Heart right ventricle (tissue), 16 donors: ENCODE measurements at regions not wholly inside any gene's neighbourhood (a gene's known extent, or its start where the extent isn't known, plus 50 kb on each side); places are given as distances from the start of the nearest gene placed in this dataset.
"Not testable (repeated sequence)": the region's sequence is repeated elsewhere in the genome, so short reads cannot be mapped to it uniquely, and the experiment has no call there.

Experiments used
- ATAC-seq, 8 donors: fragments of 200-7000 bp; cut with Tn5 transposase; one replicate each; pipeline ENCODE4 v1.9.1; 2020; ENCODE audit warnings: mild to moderate bottlenecking in 8 of 8, moderate library complexity in 8 of 8, moderate number of reproducible peaks in 1 of 8
- DNase-seq, 2 donors: peaks; one replicate each; pipeline ENCODE4 v3.0.0-alpha.2; 2020
- H3K27ac ChIP-seq, 10 donors: fragments of 200-600 bp; sonication (generic) in 2 of 10; one replicate each; pipeline versions ENCODE4 v1.5.0 to v1.8.0; 2020 to 2022; ENCODE audit warnings: mild to moderate bottlenecking in 3 of 10
- H3K27me3 ChIP-seq, 7 donors: fragments of 200-600 bp; one replicate each; pipeline ENCODE4 v1.8.0; 2021 to 2022; ENCODE audit warnings: mild to moderate bottlenecking in 2 of 7
- H3K36me3 ChIP-seq, 9 donors: fragments of 200-600 bp; sonication (generic) in 1 of 9; one replicate each; pipeline versions ENCODE4 v1.5.0 to v1.8.0; 2020 to 2022; ENCODE audit warnings: mild to moderate bottlenecking in 2 of 9
- H3K4me1 ChIP-seq, 9 donors: fragments of 200-600 bp; sonication (generic) in 1 of 9; one replicate each; pipeline versions ENCODE4 v1.5.0 to v1.8.0; 2020 to 2022; ENCODE audit warnings: mild to moderate bottlenecking in 4 of 9
- H3K4me3 ChIP-seq, 10 donors: fragments of 200-600 bp; sonication (generic) in 2 of 10; one replicate each; pipeline versions ENCODE4 v1.5.0 to v1.8.0; 2020 to 2022; ENCODE audit warnings: mild to moderate bottlenecking in 7 of 10, moderate library complexity in 2 of 10
- H3K9me3 ChIP-seq, 11 donors: fragments of 200-600 bp in 10 of 11; sonication (generic) in 2 of 11; one replicate each; pipeline versions ENCODE4 v1.5.0 to v1.8.0; 2013 to 2022; ENCODE audit warnings: mild to moderate bottlenecking in 2 of 11, control low read depth in 1 of 11, moderate library complexity in 1 of 11
- WGBS, 2 donors: extraction: QIAGEN DNeasy Blood & Tissue Kit; methylation state at CpG; one replicate each; pipeline ENCODE4 v1.1.7; 2013; ENCODE audit warnings: inconsistent platforms in 1 of 2; 5-methylcytosine and 5-hydroxymethylcytosine counted together
- intact Hi-C, 10 donors: fragments of 100-400 bp; cut with DNase I; formaldehyde crosslinking; loops; one replicate each; pipeline versions ENCODE4 v1.11.1 to v1.14.2; 2022
- TF ChIP-seq, protein P1 (sequence below), 9 donors: fragments of 200-600 bp; sonication (generic) in 2 of 9; IDR thresholded peaks; one replicate each; pipeline versions ENCODE4 v1.5.0 to v1.8.0; 2021 to 2022; ENCODE audit warnings: antibody characterized with exemption in 9 of 9, mild to moderate bottlenecking in 5 of 9, moderate library complexity in 1 of 9
- donor health status: Arrhythmogenic right ventricular cardiomyopathy.
- donor health status: ischemic (EF 13 %, LVEDD 7.1; RV severe dilation, severe dysfunction).
- donor health status: healthy with polysubstance abuse.
- donor health status: DM: no; HTN: yes; CAD: no.
- donor health status: DM: no; HTN: no; CAD: no.
- donor health status: ischemic (EF 25% LVEDD 6.9; RV normal size, moderate dysfunction).
- donor health status: ischemic (EF 25% LVEDD 5.7; RV mildly dilated, moderate dysfunction).
- donor health status: healthy.
- donor health status: DM: yes; HTN: yes; CAD: no.
- donor health status: Ischemic cardiomyopathy.
- donor health status: ischemic (EF 35%, LVEDD 5.7; RV mildly dilated, moderate dysfunction).
- donor health status: nonischemic (EF 11% LVEDD 7.7; RV severe dilation, severe dysfunction).
- donor health status: DM: yes; HTN: yes; CAD: no.
- donor health status: PGD.
- donor health status: ischemic (EF 29% LVEDD 5.4; RV normal size, mild dysfunction).
- donor health status: nonischemic (EF 23%, LVEDD 6.1; RV moderate dilation, normal function).

- WGBS, 2 donors = 69 to 73% methylated on average over 1 of the region's 1 CpG
- Histone ChIP-seq H3K27ac (peak overlapping the region in 1 of 10 donors; percentile 19), H3K27me3 (no peaks in the 10 kb centered on the region), H3K36me3 (no peaks in the 10 kb centered on the region), H3K9me3 (peaks cover 0 to 6% (median 0%) of the 10 kb centered on the region in 11 donors), H3K4me1 (peaks cover 0 to 16% (median 13%) of the 10 kb centered on the region in 9 donors), H3K4me3 (no peak overlapping the region)
- intact Hi-C loops = no loop called here
- no peak for ATAC-seq
- DNase-seq = no peak
- TF ChIP-seq, protein P1, sequence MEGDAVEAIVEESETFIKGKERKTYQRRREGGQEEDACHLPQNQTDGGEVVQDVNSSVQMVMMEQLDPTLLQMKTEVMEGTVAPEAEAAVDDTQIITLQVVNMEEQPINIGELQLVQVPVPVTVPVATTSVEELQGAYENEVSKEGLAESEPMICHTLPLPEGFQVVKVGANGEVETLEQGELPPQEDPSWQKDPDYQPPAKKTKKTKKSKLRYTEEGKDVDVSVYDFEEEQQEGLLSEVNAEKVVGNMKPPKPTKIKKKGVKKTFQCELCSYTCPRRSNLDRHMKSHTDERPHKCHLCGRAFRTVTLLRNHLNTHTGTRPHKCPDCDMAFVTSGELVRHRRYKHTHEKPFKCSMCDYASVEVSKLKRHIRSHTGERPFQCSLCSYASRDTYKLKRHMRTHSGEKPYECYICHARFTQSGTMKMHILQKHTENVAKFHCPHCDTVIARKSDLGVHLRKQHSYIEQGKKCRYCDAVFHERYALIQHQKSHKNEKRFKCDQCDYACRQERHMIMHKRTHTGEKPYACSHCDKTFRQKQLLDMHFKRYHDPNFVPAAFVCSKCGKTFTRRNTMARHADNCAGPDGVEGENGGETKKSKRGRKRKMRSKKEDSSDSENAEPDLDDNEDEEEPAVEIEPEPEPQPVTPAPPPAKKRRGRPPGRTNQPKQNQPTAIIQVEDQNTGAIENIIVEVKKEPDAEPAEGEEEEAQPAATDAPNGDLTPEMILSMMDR (IDR thresholded peaks at IDR 0.05) = no peak
These were observed 161.6 kb downstream of the DISP1 start for GRCh38 chr1:222976453-222976852.

DNA sequence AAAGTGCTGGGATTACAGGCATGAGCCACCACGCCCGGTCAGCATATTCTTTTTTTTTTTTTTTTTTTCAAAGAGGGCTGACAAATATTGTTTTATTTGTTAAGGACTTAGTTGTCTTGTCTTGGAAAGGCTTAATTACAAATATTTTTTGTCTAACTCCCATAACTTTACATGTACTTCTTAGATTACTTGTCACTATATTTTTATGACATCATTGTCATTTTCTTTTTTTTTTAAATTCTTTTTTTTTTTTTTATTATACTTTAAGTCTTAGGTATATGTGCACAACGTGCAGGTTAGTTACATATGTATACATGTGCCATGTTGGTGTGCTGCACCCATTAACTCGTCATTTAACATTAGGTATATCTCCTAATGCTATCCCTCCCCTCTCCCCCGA is 162.5 kb downstream of the DISP1 start:
- 96 to 100% methylated on average over 3 to 4 of the region's 5 CpGs for WGBS, 2 donors
- intact Hi-C loops, H3K36me3 ChIP-seq, ATAC-seq, H3K4me3 ChIP-seq, DNase-seq, H3K27ac ChIP-seq, H3K27me3 ChIP-seq, H3K9me3 ChIP-seq: not testable (repeated sequence)
- H3K4me1 ChIP-seq = peaks cover 0 to 16% (median 13%) of the 10 kb centered on the region in 9 donors

- ATAC-seq = peak in 1 of 8 donors; percentile 45
- Histone ChIP-seq H3K9me3 (peaks cover 0 to 6% (median 0%) of the 10 kb centered on the region in 11 donors), H3K4me1 (peaks cover 0 to 16% (median 13%) of the 10 kb centered on the region in 9 donors), H3K36me3 (peaks cover 0 to 7% (median 0%) of the 10 kb centered on the region in 9 donors), H3K27ac (no peak overlapping the region), H3K27me3 (no peaks in the 10 kb centered on the region), H3K4me3 (no peak overlapping the region)
- WGBS, 2 donors = 84 to 89% methylated on average over 5 of the region's 5 CpGs
- intact Hi-C loops = no loop called here
- DNase-seq = no peak
- TF ChIP-seq, protein P1 (IDR thresholded peaks at IDR 0.05) = no peak
These were observed 163.5 kb downstream of the TLR5 start for GRCh38 chr1:222979561-222979960.

- DNase-seq (no peak), ATAC-seq (no peak)
- peaks cover 0 to 6% (median 0%) of the 10 kb centered on the region in 9 donors for H3K4me1 ChIP-seq
- H3K27ac ChIP-seq = peak overlapping the region in 1 of 10 donors; percentile 15
- intact Hi-C loops = loop anchor here in 1 of 10 donors (10.0 kb wide), 1 partner anchor 173 kb away; the partner anchor contains the start of gene DISP1
- H3K36me3 ChIP-seq = peaks cover 0 to 39% (median 0%) of the 10 kb centered on the region in 9 donors
- H3K9me3 ChIP-seq = no peaks in the 10 kb centered on the region
- TF ChIP-seq, protein P1 (IDR thresholded peaks at IDR 0.05) = peak in 2 of 9 donors; percentile 7 to 19
- H3K4me3 ChIP-seq = no peak overlapping the region
- H3K27me3 ChIP-seq = no peaks in the 10 kb centered on the region
These were observed 155.4 kb downstream of the TLR5 start for GRCh38 chr1:222987674-222988076.

DNA sequence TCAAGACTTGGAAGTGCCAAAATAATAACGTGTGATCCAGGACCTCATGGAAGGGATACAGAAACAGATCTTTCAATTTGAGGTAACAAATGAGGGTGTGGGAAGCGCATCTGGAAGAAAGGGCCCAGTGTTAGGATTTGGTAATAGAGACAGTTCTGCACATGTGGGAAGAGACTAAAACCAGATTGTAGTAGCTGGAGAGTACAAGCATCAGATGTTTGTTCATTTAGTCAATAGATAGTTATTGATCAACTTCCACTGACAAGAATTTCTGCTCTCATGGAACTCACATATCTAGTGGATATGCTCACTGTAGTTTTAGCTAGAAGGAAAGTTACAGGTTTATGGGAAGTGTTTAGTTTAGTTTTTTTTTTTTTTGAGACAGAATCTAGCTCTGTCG is 153.6 kb downstream of the TLR5 start:
- ATAC-seq (no peak), DNase-seq (no peak)
- WGBS, 2 donors = 83 to 85% methylated on average over 3 of the region's 3 CpGs
- H3K9me3 ChIP-seq = no peaks in the 10 kb centered on the region
- no peak overlapping the region for H3K4me3 ChIP-seq
- H3K27me3 ChIP-seq = no peaks in the 10 kb centered on the region
- TF ChIP-seq, protein P1 (IDR thresholded peaks at IDR 0.05) = no peak
- intact Hi-C loops = loop anchor here in 1 of 10 donors (10.0 kb wide), 1 partner anchor 175 kb away; the partner anchor contains the start of gene DISP1
- no peak overlapping the region for H3K27ac ChIP-seq
- H3K4me1 ChIP-seq = peaks cover 0 to 15% (median 9%) of the 10 kb centered on the region in 9 donors
- peaks cover 0 to 35% (median 0%) of the 10 kb centered on the region in 9 donors for H3K36me3 ChIP-seq
